Stimulated activated CD8-positive, alpha-beta memory T cell treated with anti-CD3 and anti-CD28 coated beads, Interleukin-4, amount 100 ng/mL, for 1 hour (primary cell): ENCODE measurements at regions not wholly inside any gene's neighbourhood (a gene's known extent, or its start where the extent isn't known, plus 50 kb on each side); places are given as distances from the start of the nearest gene placed in this dataset.

ENCODE experiments used
- DNase-seq, 2 donors: peaks; one replicate each; pipeline ENCODE4 v3.0.0-alpha.2; 2020; ENCODE audit warnings: low read depth in 2 of 2, low spot score in 1 of 2

DNA sequence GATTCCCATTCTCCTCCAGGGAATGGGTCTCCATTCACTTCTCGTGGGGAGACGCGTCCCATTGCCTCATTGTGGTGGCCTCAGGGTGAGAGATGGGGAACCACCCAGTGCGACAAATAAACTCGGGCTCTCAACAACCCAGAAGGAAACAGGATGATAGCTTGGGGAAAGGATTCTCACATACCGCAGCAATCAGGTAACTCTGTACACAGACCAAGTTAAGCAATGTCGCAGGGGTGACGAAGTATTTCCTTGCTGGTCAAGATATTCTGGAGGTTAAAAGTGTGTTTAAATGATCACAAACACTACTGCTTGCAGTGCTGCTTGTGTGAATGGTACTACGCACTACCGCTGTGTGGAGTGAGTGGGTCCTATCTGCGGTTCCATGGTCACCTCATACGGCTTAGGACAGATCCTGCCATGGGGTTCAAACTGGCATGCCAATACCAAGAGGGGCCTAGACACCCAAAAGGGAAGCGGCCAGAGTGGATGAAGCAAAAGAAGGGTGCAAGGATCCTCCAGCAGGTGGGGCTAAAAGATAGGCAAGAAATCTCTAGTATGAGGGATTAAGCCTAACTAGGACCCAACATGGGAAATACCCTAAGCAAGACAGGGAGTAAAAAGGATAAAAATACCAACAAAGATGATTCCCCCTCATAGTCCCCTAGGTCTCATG lies 143.8 kb upstream of the TMEM106B start:
- DNase-seq: peak; percentile 16 to 25

DNA sequence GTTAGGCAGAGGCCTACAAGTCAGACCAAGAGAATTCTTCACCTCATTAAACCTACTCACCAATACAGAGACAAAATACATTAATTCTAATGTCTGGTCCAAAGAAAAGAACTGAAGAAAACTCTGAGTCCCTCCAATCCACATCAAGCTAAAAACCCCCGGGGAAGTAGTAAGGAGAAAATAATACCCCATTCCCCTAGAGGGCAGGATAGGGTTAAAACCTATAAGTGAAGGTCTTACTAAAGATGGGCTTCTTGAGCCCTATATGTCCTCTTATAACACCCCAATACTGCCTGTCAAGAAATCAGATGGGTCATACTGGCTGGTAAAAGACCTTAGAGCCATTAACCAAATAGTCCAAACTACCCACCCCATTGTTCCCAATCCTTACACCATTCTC lies 141.3 kb upstream of the TMEM106B start:
- no peak for DNase-seq

DNA sequence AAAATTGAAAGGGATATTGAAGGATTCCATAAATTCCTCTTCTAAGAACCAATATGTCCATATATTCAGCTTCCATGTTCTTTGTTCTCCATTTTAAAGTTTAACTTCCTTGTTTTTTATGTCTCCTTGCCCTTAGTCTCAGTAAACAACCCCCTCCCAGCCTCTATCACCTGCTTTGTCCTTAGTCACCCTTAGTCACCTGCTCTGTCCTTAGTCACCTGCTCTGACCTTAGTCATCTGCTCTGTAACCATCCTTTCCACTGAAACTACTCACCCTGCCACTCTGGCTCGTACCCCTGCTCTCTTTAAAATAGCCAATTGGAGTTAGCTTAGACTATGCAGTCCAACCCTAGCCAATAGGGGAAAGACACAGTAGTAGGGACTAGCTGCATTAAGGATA lies 136.2 kb upstream of the TMEM106B start:
- no peak for DNase-seq

DNA sequence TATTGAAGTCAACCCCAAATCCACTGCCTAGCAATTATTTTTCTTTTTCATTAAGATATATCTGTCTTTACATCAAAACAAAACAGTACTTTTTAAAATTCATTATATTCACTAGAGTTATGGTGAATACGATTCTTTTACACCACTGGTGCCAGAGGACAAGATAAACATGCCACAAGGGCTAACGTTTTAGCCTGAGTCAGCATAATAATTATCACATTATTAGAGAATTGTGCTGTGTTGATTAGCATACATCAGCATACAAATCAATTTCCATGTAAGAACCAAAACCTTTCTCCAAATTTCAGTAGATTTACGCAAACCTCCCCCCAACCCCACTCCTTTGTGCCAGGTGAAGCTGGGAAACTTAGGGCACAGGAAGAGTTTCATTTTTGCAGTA lies 131.1 kb upstream of the TMEM106B start:
- DNase-seq: no peak

DNA sequence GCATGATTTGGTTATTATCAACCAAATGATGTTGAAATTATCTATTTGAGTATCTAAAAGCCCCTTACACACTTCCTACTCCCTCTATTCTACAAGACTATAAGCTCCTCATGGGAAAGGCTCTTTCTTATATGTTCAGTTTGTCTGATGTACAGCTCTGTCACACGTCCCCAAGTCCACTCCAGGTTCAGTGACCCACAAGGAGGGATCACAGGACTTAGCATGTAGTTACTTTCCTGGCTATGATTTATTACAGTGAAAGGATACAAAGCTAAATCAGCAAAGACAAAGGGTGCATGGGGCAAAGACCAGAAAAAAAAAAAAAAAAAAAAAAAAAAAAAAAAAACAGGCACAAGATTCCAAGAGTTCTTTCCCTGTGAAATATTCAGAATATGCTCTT lies 125.6 kb upstream of the TMEM106B start:
- no peak for DNase-seq

DNA sequence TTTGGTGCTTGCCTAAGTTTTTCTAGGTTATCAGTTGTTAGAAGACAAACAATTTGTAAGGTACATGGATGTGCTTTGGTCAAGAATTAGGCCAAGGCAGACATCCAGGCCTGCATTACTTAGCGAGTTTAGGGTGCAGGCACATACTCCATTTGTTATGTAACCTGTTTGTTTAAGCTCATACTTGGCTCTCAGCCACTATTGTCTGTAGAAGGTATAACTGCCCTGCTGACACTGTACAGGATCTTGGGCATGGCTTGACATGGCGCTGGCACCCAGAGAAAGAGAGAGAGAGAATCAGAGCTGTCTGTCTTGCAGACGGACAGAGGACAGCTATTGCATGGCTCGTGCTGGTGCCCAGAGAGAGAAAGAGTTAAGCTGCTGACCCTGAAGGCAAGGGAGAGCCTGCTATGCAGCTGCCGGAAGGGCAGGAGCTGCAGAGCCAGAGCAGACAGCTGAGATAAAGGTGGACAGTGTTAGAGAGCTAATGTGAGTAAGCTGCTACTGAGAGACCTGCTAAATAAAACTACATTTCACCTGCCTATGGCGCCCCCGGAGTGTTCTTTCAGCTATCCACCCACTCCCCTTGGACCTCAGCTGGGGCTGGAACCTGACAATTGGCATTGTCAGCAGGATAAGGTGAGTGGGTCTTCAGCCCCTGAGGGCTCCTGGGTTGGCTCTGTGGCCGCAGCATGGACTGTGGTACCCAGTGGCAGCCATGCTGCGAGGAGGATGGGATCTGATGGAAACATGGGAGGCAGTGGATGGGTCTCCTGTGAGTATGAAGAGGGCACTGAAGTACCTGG lies 120.9 kb upstream of the TMEM106B start:
- DNase-seq: no peak

DNA sequence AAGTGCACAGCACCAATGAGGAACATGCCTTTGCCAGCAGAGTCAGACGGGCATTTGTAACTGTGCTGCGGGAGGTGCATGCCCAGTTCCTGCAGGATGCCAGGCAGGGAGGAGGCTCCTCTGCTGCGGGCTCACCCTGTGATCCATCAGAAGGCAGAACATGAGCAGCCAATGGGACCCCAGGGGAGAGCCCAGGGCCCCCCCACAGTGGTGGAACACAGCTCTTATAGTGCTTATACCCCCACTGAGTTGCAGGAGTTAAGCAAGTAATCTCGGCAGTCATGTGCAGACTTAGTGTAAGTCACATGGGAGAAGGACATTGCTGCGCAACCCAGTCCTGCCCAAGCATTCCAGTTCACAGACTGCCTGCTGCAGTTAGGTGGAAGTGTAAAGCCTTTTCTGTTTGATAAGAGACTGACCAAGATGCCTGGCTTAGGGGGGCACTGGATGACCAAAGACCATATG lies 120.3 kb upstream of the TMEM106B start:
- no peak for DNase-seq

DNA sequence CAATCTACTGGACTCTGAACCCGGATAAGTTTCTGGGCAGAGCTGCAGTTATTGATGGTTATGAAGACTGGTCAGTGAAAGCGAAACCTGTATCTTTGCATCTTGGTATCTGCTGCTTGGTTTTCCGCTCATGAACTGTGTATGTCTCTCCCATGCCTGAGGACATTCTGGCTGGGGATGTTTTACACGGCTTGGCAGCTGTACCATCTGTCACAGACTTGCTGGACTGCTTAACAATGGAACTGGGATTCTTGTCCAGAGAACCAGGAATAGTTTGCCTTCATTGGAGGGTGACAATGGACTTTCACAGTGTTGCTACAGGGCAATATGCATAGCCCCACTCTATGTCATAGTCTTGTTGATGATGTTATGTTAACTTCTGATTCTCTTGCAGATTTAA lies 119.9 kb upstream of the TMEM106B start:
- DNase-seq: no peak

DNA sequence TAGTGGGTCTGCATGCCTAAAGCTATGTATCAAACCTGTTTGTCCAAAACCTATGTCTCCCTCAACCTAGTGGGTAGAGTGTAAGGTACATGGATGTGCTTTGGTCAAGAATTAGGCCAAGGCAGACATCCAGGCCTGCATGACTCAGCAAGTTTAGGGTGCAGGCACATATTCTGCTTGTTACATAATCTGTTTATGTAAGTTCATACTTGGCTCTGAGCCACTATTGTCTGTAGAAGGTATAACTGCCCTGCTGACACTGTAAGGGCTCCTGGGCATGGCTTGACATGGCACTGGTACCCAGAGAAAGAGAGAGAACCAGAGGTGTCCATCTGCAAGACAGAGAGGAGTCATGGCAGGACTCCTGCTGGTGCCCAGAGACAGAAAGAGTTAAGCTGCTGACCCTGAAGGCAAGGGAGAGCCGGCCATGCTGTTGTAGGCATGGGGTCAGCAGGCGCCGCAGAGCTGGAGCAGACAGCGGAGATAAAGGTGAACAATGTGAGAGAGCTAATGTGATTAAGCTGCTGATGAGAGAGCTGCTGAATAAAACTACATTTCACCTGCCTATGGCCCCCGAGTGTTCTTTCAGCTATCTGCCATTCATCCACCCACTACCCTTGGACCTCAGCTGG lies 118.5 kb upstream of the TMEM106B start:
- DNase-seq: no peak

DNA sequence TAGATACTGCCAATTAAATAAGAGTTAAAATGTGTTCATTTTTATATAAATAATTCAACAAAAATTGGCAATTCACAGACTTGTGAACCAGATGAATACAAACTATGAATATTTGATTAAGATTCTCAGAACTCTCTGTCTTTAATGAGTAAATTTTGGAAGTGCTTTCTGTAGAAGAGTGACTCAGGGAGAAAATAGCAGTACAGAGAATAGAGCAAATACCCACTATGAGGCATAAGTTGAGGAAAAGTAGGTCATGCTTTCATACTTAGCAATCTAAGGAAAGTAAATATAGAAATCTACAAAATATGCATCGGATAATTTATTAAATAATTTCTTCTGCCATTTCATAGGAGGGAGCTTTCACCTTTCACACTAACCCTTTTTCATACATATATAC lies 117.7 kb upstream of the TMEM106B start:
- DNase-seq: no peak

DNA sequence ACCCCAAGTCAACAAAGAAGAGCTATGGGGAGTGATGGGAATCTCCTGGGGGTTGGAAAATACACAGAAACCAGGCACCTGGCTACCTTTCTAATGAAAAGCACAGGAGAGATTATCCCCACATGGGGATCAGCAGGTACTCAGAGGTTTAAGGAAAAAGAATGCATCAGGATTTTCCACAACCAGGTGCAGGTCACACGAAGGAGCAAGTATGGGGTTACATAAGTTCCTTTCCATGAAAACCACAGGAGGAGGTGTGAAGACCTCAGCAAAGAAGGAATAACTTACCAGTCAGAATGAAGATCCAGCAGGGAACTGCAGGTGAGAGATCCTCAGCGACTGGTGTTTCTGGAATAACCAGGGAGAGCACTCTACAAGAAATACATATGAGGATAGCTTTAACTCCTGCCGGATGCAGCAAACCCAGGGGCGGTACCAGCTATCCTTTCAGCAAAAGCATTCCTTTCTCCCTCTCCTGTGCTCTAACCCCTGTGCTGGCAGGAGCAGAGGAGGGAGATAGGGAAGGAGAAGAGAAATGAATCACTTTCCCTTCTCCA lies 116.7 kb upstream of the TMEM106B start:
- DNase-seq: no peak

DNA sequence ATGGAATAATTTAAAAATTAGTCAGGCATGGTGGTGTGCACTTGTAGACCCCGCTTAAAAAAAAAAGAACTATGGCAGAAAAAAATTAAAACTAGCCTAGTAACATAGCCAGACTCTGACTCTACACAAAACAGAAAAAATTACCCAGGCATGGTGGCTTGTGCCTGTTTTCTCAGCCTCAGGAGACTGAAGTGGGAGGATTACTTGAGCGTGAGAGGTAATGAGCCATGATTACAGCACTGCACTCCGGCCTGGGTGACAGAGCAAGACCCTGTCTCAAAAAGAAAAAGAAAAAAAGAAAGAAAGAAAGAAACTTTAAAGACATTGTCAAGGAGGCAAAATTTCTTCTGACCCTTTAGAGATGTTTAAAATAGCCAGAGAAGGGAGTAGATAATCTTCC lies 109.0 kb upstream of the TMEM106B start:
- DNase-seq: no peak

DNA sequence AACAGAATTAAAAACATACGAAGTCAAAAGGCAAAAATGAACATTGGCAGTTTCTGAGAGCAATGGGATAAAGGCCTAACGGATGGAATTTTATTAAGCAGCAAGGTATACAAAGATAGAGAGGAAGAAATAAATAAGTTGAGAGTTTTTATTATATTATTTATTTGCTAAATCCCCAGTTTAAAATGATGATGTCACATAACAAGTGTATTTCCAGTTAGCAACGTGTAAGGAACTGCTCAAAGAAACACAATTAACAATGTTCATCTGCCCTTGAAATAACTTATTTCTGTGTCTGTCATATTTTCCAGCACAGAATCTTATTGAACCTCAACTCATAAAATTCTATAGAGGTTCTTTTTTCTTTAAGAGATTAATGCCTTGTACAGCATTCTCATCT lies 108.6 kb upstream of the TMEM106B start:
- DNase-seq: no peak

DNA sequence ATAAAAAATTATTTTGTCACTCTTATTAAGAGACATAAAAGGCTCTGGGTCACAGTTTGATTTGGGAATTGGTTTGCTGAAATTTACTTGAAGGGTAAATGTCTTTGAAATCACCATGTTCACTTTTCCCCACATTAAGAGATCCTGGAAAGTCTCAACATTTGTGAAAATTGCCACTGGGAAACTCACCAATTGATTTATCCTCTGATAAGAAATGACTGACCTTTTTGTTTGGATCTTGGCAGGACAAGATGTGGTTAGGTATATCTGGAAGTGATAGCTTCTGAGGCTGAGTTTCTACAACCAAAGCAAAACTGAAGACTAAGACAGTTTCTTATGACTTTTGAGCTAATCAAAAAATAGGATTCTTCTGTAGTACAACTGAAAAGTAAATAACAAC lies 107.1 kb upstream of the TMEM106B start:
- no peak for DNase-seq

DNA sequence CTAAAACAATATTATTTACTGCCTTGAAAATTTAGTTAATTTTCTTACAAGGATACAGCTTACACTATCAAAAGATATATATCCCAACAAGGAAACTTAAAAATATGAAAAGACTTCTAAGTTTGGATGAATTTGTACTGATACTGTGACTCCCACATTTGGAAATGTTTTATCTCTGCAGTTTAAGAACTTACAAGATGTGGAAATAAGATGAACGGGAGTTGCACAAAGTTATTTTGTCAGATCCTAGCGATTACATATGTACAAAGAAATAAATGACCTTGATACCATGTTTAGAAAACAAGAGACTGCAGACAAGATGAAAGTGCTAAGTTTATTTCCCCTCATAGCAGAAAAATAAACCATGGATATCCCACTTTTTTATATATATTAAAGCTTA lies 103.7 kb upstream of the TMEM106B start:
- no peak for DNase-seq

DNA sequence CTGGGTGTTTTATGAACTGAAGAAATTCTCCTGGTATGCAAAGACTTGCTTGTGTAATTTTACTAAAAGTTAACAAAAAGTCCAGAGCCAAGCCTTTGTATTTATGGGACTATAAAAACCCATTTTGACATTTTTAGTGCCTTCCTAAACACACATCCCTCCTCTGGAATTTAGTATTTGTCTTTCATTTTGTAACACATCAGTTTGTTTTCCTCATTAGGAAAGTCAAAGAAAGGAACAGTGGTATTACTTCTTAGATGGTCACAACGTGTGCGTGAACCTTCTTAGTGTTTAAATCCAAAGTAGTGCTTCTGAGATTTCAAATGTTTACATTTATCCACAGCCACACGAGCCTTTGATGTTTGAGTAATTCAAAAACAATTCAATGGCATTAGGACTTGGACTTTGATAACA lies 103.2 kb upstream of the TMEM106B start:
- DNase-seq: no peak

DNA sequence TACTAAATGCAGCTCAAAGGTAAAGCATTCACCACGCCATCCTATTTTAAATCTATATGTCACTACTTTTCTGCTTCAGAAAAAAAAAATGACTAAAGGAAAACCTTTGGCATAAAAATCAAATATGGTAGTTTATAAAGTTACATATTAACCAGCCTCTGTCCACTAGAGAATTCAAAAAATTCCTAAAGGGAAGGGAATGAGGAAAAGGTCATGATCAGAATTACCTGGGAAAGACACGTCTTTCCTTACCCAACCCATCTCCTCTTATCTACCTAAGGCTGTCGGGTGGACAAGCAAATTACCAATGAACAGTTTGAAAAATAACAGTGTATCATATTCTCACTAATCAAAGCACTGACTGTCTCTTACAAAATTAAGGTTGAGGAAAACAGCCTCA lies 100.7 kb upstream of the TMEM106B start:
- no peak for DNase-seq

DNA sequence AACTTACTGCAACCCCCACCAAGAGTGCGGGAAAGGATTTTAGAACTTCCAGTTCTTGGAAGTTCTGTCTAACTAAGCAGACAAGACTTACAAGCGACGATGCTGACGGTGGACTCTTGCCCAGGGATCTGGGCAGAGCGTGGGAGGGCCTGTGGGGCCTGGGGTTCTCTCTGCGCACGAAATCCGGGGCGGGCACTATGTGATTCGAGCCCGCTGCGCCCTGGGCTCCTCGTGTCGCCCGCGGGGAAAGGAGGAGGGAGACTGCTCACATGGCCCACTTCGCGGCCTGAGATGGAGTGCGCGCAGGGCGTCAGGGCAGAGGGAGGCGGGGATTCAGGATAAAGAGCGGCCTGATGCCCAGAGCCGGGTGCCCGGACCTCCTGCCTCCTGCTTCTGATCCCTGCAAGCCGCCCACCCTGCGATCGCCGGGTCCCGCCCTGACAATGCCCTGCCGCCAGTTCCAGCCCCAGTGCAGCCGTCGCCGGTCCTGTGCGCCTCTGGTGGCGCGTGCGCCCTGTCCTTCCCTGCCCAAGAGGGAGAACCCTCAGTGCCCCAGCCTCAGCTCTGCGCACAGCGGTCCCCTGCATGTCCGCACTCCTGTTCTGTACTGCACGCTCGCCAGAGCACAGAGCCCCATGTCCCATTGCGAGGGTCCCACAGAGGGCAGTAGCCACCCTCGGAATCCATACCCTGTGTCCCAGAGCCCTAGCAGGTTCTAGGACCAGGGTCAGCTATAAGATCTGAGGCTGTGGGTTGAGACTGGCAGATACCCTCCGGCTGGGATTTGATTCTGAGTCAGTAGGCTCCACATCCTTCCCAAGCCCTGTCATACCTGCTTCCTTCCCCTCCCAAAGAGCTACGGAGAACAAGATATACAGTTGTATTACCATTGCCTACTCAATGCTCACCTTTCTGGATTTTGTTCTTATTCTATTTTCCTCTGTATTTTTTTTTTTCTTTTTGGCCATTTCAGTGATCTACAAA lies 99.4 kb upstream of the TMEM106B start:
- no peak for DNase-seq

DNA sequence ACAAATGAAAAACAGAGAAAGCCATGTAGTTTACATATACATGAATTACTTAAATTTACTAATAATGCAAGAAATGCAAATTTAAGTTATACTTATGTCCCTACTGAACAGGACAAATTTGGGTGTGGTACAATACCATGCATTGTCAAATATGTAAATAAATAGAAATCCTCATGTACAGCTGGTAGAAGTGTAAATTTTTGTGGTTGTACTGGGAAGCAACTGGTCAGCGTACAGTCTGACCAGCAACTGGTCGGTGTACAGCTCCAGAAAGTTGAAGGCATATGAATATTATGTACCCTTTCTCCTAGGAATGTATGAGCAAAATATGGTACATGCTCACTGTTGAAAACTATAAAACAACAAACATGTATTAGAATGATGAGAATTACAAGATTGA lies 93.9 kb upstream of the TMEM106B start:
- DNase-seq: no peak

DNA sequence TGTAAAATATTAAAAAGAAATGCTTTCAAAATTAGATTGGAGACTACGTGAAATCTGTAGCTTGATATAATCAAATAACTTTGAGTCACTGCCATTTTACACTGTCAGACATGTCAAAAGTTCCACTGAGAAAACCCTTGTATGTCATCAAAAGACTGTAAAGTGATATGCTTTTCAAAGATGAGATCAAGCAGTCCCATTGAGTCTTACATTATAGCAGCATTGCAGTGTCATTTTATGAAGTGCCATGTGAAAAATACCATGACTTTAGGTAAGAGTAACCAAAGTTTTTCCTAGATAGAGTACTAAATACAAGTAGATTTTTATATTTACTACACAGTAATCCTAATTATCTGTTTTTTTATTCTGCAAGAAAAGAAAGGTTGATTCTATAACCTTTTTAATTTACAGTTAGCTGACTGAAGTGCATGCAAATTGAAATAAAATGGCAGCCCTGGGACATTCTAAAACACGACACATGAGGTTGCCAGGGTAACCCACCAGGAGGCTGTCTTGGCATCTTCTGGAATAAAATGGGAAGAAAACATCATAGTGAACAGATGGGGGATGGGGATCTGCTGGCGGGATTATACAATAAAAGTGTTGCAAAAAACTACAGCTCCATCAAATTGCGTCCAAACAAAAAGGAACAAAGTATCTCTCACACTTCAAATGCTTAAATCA lies 91.3 kb upstream of the TMEM106B start:
- DNase-seq: no peak
